GM23338 (cell line): ENCODE measurements at regions not wholly inside any gene's neighbourhood (a gene's known extent, or its start where the extent isn't known, plus 50 kb on each side); places are given as distances from the start of the nearest gene placed in this dataset.

Experiments used
- JUNB ChIP-seq: IDR thresholded peaks from one replicate; pipeline ENCODE4 v1.6.1; 2016; ENCODE audit warnings: antibody characterized with exemption; ENCODE audit not compliant: unreplicated experiment
- REST ChIP-seq: IDR thresholded peaks from one replicate; pipeline ENCODE4 v1.6.1; 2018; ENCODE audit warnings: antibody characterized with exemption; ENCODE audit not compliant: unreplicated experiment
- STAT1 ChIP-seq: IDR thresholded peaks from one replicate; pipeline ENCODE4 v1.6.1; 2016; ENCODE audit warnings: antibody characterized with exemption; ENCODE audit not compliant: unreplicated experiment
- ZNF114 ChIP-seq: fragments of 250-450 bp; sonication (Bioruptor Pico); IDR thresholded peaks from 2 replicates; pipeline ENCODE4 v1.5.0; 2020; ENCODE audit warnings: mild to moderate bottlenecking, moderate library complexity
- ZNF462 ChIP-seq: fragments of 250-450 bp; sonication (Bioruptor Pico); IDR thresholded peaks from 2 replicates; pipeline ENCODE4 v1.5.0; 2020; ENCODE audit warnings: mild to moderate bottlenecking, moderate library complexity
- TF ChIP-seq, protein P1 (sequence below): IDR thresholded peaks from 2 replicates; pipeline ENCODE4 v1.6.1; 2016; ENCODE audit warnings: antibody characterized with exemption

GRCh38 chr6:148182378-148182777 lies 160.3 kb upstream of the SASH1 start (continued):
- TF ChIP-seq REST (no peak), JUNB (no peak), STAT1 (no peak), ZNF114 (CRISPR knock-in tag) (no peak), ZNF462 (no peak)
- TF ChIP-seq, protein P1, sequence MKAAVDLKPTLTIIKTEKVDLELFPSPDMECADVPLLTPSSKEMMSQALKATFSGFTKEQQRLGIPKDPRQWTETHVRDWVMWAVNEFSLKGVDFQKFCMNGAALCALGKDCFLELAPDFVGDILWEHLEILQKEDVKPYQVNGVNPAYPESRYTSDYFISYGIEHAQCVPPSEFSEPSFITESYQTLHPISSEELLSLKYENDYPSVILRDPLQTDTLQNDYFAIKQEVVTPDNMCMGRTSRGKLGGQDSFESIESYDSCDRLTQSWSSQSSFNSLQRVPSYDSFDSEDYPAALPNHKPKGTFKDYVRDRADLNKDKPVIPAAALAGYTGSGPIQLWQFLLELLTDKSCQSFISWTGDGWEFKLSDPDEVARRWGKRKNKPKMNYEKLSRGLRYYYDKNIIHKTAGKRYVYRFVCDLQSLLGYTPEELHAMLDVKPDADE, result no peak
